ENCODE measurements at regions not wholly inside any gene's neighbourhood (a gene's known extent, or its start where the extent isn't known, plus 50 kb on each side); places are given as distances from the start of the nearest gene placed in this dataset.

DNA sequence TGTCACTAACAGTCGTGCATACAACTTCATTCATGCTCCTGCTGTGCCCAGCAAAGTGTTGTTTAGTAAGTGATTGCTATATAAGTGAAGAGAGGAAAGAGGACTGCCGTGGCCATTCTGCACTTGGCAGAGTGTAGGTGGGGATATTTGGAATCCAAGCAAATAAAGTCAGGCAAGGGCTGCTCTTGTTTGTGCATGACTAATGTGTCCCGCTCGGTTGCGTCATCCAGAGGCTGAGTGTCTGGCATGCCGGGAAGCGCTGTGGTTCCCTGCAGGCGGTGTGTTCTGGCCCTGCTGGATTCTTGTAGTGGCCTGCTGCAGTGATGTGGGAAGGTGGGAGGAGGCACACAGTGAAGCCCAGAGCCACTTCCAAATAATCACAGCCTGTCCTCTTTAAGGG lies 136.9 kb upstream of the ANKH start:
- Histone ChIP-seq H2AFZ (ENCODE audit: low read depth, low read length) (no peak overlapping the region), H3K4me2 (ENCODE audit: low read length) (peak overlapping the region; percentile 65), H3K27me3 (ENCODE audit: insufficient read depth, low read length) (no peaks in the 10 kb centered on the region), H3K79me2 (ENCODE audit: insufficient read depth, low read length) (no peaks in the 10 kb centered on the region), H4K20me1 (ENCODE audit: insufficient read depth, low read length) (no peaks in the 10 kb centered on the region), H3K9me3 (ENCODE audit: insufficient read depth, low read depth, low read length) (no peaks in the 10 kb centered on the region), H3K27ac (ENCODE audit: low read depth, low read length) (peak overlapping the region; percentile 89), H3K4me3 (ENCODE audit: insufficient read depth, low read depth, low read length) (no peak overlapping the region), H3K36me3 (ENCODE audit: insufficient read depth, low read length) (no peaks in the 10 kb centered on the region), H3K4me1 (ENCODE audit: insufficient read depth, low read length) (peaks cover 22% of the 10 kb centered on the region), H3K9ac (ENCODE audit: low read length) (peak overlapping the region; percentile 64)
- peak; percentile 99 for DNase-seq (ENCODE audit: low read depth)
- Mint-ChIP-seq H3K36me3 (ENCODE audit: low read depth, unreplicated experiment) (no peaks in the 10 kb centered on the region), H3K4me3 (ENCODE audit: unreplicated experiment) (no peak overlapping the region), H3K27ac (ENCODE audit: unreplicated experiment) (peak overlapping the region; percentile 99), H3K27me3 (ENCODE audit: low read depth, unreplicated experiment) (no peaks in the 10 kb centered on the region), H3K4me1 (ENCODE audit: low read depth, unreplicated experiment) (peaks cover 32% of the 10 kb centered on the region), H3K9me3 (ENCODE audit: unreplicated experiment) (no peaks in the 10 kb centered on the region)
- FAIRE-seq: peak; percentile 83
- no peak for TF ChIP-seq EZH2 (IDR thresholded peaks at IDR 0.05; ENCODE audit: insufficient read depth, low read length)
- TF ChIP-seq, protein P1, sequence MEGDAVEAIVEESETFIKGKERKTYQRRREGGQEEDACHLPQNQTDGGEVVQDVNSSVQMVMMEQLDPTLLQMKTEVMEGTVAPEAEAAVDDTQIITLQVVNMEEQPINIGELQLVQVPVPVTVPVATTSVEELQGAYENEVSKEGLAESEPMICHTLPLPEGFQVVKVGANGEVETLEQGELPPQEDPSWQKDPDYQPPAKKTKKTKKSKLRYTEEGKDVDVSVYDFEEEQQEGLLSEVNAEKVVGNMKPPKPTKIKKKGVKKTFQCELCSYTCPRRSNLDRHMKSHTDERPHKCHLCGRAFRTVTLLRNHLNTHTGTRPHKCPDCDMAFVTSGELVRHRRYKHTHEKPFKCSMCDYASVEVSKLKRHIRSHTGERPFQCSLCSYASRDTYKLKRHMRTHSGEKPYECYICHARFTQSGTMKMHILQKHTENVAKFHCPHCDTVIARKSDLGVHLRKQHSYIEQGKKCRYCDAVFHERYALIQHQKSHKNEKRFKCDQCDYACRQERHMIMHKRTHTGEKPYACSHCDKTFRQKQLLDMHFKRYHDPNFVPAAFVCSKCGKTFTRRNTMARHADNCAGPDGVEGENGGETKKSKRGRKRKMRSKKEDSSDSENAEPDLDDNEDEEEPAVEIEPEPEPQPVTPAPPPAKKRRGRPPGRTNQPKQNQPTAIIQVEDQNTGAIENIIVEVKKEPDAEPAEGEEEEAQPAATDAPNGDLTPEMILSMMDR (IDR thresholded peaks at IDR 0.05; ENCODE audit: insufficient read depth, low read depth, low read length): no peak

- Histone ChIP-seq H2AFZ (ENCODE audit: low read depth, low read length) (no peak overlapping the region), H3K79me2 (ENCODE audit: insufficient read depth, low read length) (no peaks in the 10 kb centered on the region), H3K27ac (ENCODE audit: low read depth, low read length) (no peak overlapping the region), H3K27me3 (ENCODE audit: insufficient read depth, low read length) (no peaks in the 10 kb centered on the region), H3K9ac (ENCODE audit: low read length) (no peak overlapping the region), H3K4me1 (ENCODE audit: insufficient read depth, low read length) (peaks cover 22% of the 10 kb centered on the region), H3K4me3 (ENCODE audit: insufficient read depth, low read depth, low read length) (no peak overlapping the region), H3K4me2 (ENCODE audit: low read length) (no peak overlapping the region), H3K9me3 (ENCODE audit: insufficient read depth, low read depth, low read length) (no peaks in the 10 kb centered on the region), H4K20me1 (ENCODE audit: insufficient read depth, low read length) (no peaks in the 10 kb centered on the region), H3K36me3 (ENCODE audit: insufficient read depth, low read length) (no peaks in the 10 kb centered on the region)
- Mint-ChIP-seq H3K9me3 (ENCODE audit: unreplicated experiment) (no peaks in the 10 kb centered on the region), H3K27ac (ENCODE audit: unreplicated experiment) (peak overlapping the region; percentile 99), H3K4me1 (ENCODE audit: low read depth, unreplicated experiment) (peaks cover 27% of the 10 kb centered on the region), H3K4me3 (ENCODE audit: unreplicated experiment) (no peak overlapping the region), H3K27me3 (ENCODE audit: low read depth, unreplicated experiment) (no peaks in the 10 kb centered on the region), H3K36me3 (ENCODE audit: low read depth, unreplicated experiment) (no peaks in the 10 kb centered on the region)
- no peak for DNase-seq (ENCODE audit: low read depth)
- no peak for FAIRE-seq
- no peak for TF ChIP-seq EZH2 (IDR thresholded peaks at IDR 0.05; ENCODE audit: insufficient read depth, low read length)
- TF ChIP-seq, protein P1 (IDR thresholded peaks at IDR 0.05; ENCODE audit: insufficient read depth, low read depth, low read length): no peak
Measured at GRCh38 chr5:15007646-15008045, 136.1 kb upstream of the ANKH start.

DNA sequence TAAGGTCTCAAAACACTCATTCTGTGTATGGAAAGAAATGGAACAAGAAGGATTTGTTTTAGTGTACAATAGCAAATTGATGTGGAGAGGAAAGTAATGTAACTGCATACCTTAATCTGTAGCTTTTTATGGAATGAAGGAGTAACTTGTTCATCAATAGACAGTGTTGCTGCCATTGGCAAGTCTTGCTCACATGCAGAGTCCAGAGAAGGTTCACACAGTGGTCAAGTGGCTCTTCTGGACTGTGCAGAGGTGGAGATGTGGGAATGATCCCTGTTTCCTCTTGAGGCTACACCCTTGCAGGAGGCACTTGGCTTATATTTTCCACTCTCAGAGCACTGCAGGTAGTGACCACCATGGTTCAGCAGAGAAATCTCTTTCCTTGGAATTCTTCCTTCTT lies 132.9 kb upstream of the ANKH start:
- H3K4me1 Mint-ChIP-seq (ENCODE audit: low read depth, unreplicated experiment): peaks cover 23% of the 10 kb centered on the region
- H2AFZ ChIP-seq (ENCODE audit: low read depth, low read length): no peak overlapping the region
- peaks cover 19% of the 10 kb centered on the region for H3K4me1 ChIP-seq (ENCODE audit: insufficient read depth, low read length)
- no peaks in the 10 kb centered on the region for H3K36me3 ChIP-seq (ENCODE audit: insufficient read depth, low read length)
- no peak overlapping the region for H3K4me2 ChIP-seq (ENCODE audit: low read length)
- no peak overlapping the region for H3K4me3 Mint-ChIP-seq (ENCODE audit: unreplicated experiment)
- no peaks in the 10 kb centered on the region for H4K20me1 ChIP-seq (ENCODE audit: insufficient read depth, low read length)
- no peaks in the 10 kb centered on the region for H3K79me2 ChIP-seq (ENCODE audit: insufficient read depth, low read length)
- FAIRE-seq (no peak), DNase-seq (ENCODE audit: low read depth) (peak; percentile 51)
- no peak for TF ChIP-seq EZH2 (IDR thresholded peaks at IDR 0.05; ENCODE audit: insufficient read depth, low read length)
- H3K36me3 Mint-ChIP-seq (ENCODE audit: low read depth, unreplicated experiment): no peaks in the 10 kb centered on the region
- H3K9me3 Mint-ChIP-seq (ENCODE audit: unreplicated experiment): no peaks in the 10 kb centered on the region
- no peaks in the 10 kb centered on the region for H3K27me3 Mint-ChIP-seq (ENCODE audit: low read depth, unreplicated experiment)
- H3K27ac ChIP-seq (ENCODE audit: low read depth, low read length): no peak overlapping the region
- no peak overlapping the region for H3K9ac ChIP-seq (ENCODE audit: low read length)
- H3K9me3 ChIP-seq (ENCODE audit: insufficient read depth, low read depth, low read length): no peaks in the 10 kb centered on the region
- H3K4me3 ChIP-seq (ENCODE audit: insufficient read depth, low read depth, low read length): no peak overlapping the region
- H3K27me3 ChIP-seq (ENCODE audit: insufficient read depth, low read length): peaks cover 3% of the 10 kb centered on the region
- H3K27ac Mint-ChIP-seq (ENCODE audit: unreplicated experiment): no peak overlapping the region

All from astrocyte (in vitro differentiated cells and primary cell).